HepG2 (cell line): ENCODE measurements at regions not wholly inside any gene's neighbourhood (a gene's known extent, or its start where the extent isn't known, plus 50 kb on each side); places are given as distances from the start of the nearest gene placed in this dataset.

Source experiments
- ATAC-seq: fragments of 200-7000 bp; cut with Tn5 transposase; 3 replicates; pipeline ENCODE4 v1.9.1; 2020; ENCODE audit warnings: mild to moderate bottlenecking, moderate library complexity
- BruUV-seq: library from RNA; stranded (reverse); fragments of 400-500 nt; replicated peaks from 2 replicates; lab custom pipeline; 2021; lab: Mats Ljungman, UMichigan
- CTCF ChIA-PET: fragments of 300-600 bp; formaldehyde crosslinking; extraction: SDS; loops from one replicate; lab custom pipeline; 2021; ENCODE audit warnings: low total read pairs, inconsistent platforms, low intra/inter-chr PET ratio; lab: Yijun Ruan, JAX
- POLR2A ChIA-PET: fragments of 350-600 bp; sonication (Branson Sonifier 250); formaldehyde crosslinking; loops from one replicate; lab custom pipeline; 2020; ENCODE audit warnings: antibody characterized with exemption, inconsistent platforms; lab: Yijun Ruan, JAX
- DNase-seq: peaks from one replicate; pipeline ENCODE4 v3.0.0-alpha.2; 2015; ENCODE audit warnings: low spot score
- FAIRE-seq: peaks from 3 replicates; lab custom pipeline; 2011; peaks lifted over from hg19 to GRCh38; lab: Jason Lieb, UNC
- H2AFZ ChIP-seq: one replicate; pipeline ENCODE4 v1.6.1; 2011; ENCODE audit warnings: low read length, inconsistent platforms
- H3K27ac ChIP-seq: fragments of 300-600 bp; 3 replicates; pipeline ENCODE4 v1.8.0; 2011; ENCODE audit warnings: mixed run types, mild to moderate bottlenecking, mixed read lengths, low read length, inconsistent platforms; ENCODE audit not compliant: insufficient read depth; ENCODE audit errors: extremely low read length
- H3K27me3 ChIP-seq, 2 experiments: fragments of 200-600 bp in 1 of 2; 2 replicates in 1 of 2; 3 replicates in 1 of 2; pipeline versions ENCODE4 v1.6.0 to v1.8.0; 2011; ENCODE audit warnings: low read length in 2 of 2, mild to moderate bottlenecking in 2 of 2, moderate library complexity in 2 of 2, inconsistent platforms in 1 of 2; ENCODE audit not compliant: insufficient read depth in 2 of 2, control insufficient read depth in 1 of 2
- H3K36me3 ChIP-seq, 2 experiments: fragments of 200-600 bp in 1 of 2; replicated peaks in 1 of 2; 2 replicates in 1 of 2; 3 replicates in 1 of 2; pipeline versions ENCODE4 v1.5.1 to v1.8.0; 2011; ENCODE audit warnings: low read length in 2 of 2, inconsistent platforms in 1 of 2; ENCODE audit not compliant: insufficient read depth in 2 of 2, control insufficient read depth in 1 of 2
- H3K4me1 ChIP-seq: 2 replicates; pipeline ENCODE4 v1.5.1; 2012; ENCODE audit warnings: low read length, inconsistent platforms; ENCODE audit not compliant: insufficient read depth
- H3K4me2 ChIP-seq: 2 replicates; pipeline ENCODE4 v1.6.0; 2011; ENCODE audit warnings: low read depth, low read length, inconsistent platforms
- H3K4me3 ChIP-seq, 3 experiments: fragments of 200-600 bp in 1 of 3; sonication (generic), shearing (Covaris generic) in 1 of 3; replicated peaks in 1 of 3; 2 replicates each; pipeline ENCODE4 v1.5.1; 2011 to 2016; ENCODE audit warnings: low read length in 3 of 3, inconsistent platforms in 2 of 3, low read depth in 2 of 3, mild to moderate bottlenecking in 2 of 3, control low read depth in 1 of 3, mixed read lengths in 1 of 3; ENCODE audit not compliant: insufficient read depth in 1 of 3
- H3K79me2 ChIP-seq: one replicate; pipeline ENCODE4 v1.6.1; 2011; ENCODE audit warnings: low read length, inconsistent platforms; ENCODE audit not compliant: insufficient read depth
- H3K9ac ChIP-seq: 2 replicates; pipeline ENCODE4 v1.6.0; 2011; ENCODE audit warnings: mild to moderate bottlenecking, low read depth, low read length, inconsistent platforms; ENCODE audit not compliant: insufficient read depth
- H3K9me3 ChIP-seq: 2 replicates; pipeline ENCODE4 v1.5.1; 2012; ENCODE audit warnings: mild to moderate bottlenecking, low read length
- H4K20me1 ChIP-seq: 2 replicates; pipeline ENCODE4 v1.6.0; 2011; ENCODE audit warnings: inconsistent platforms, mild to moderate bottlenecking, low read length, moderate library complexity; ENCODE audit not compliant: insufficient read depth
- MLLT10 ChIP-seq: sonication (generic); formaldehyde crosslinking; IDR thresholded peaks from 2 replicates; pipeline ENCODE4 v1.4.0; 2020; ENCODE audit warnings: missing genetic modification reagents
- ZNF318 ChIP-seq: sonication (generic); formaldehyde crosslinking; IDR thresholded peaks from 2 replicates; pipeline ENCODE4 v1.4.0; 2020; ENCODE audit warnings: mild to moderate bottlenecking, missing genetic modification reagents
- WGBS: methylation state at CpG from one replicate; pipeline ENCODE4 v1.1.6; 2017; ENCODE audit warnings: low lambda C conversion rate; 5-methylcytosine and 5-hydroxymethylcytosine counted together
- in situ Hi-C: cut with HindIII; loops from 2 replicates; pipeline ENCODE4 v1.10.0; 2017; ENCODE audit warnings: low pct_unique_long_range_greater_than_20kb; ENCODE audit not compliant: extremely low pct_ligation_motif_present
- intact Hi-C: fragments of 100-400 bp; cut with micrococcal nuclease; formaldehyde crosslinking; loops from one replicate; pipeline ENCODE4 v1.10.0; 2022; ENCODE audit not compliant: unreplicated experiment
- TF ChIP-seq, protein P1 (sequence below): IDR thresholded peaks from 2 replicates; pipeline ENCODE4 v1.4.0; 2020; ENCODE audit warnings: mild to moderate bottlenecking, missing genetic modification reagents

GRCh38 chr5:58275516-58275915, 184.4 kb downstream of the PLK2 start:
- H4K20me1 ChIP-seq = no peaks in the 10 kb centered on the region
- H3K27me3 ChIP-seq = no peaks in the 10 kb centered on the region
- no peak overlapping the region for H3K9ac ChIP-seq
- in situ Hi-C loops = no loop called here
- no peaks in the 10 kb centered on the region for H3K36me3 ChIP-seq
- no peak overlapping the region for H3K4me2 ChIP-seq
- DNase-seq (no peak), ATAC-seq (no peak), FAIRE-seq (no peak)
- H3K4me3 ChIP-seq = no peak overlapping the region
- no peaks in the 10 kb centered on the region for H3K79me2 ChIP-seq
- no peak overlapping the region for H3K27ac ChIP-seq
- BruUV-seq = no TSS peak
- H3K9me3 ChIP-seq = no peaks in the 10 kb centered on the region
- TF ChIP-seq MLLT10 (CRISPR knock-in tag) = no peak
- ChIA-PET CTCF (no interaction called here), POLR2A (no interaction called here)
- H2AFZ ChIP-seq = no peak overlapping the region
- WGBS = 0% methylated on average over 4 of the region's 4 CpGs
- intact Hi-C loops = no loop called here
- H3K4me1 ChIP-seq = no peaks in the 10 kb centered on the region

- intact Hi-C loops = no loop called here
- TF ChIP-seq, protein P1, sequence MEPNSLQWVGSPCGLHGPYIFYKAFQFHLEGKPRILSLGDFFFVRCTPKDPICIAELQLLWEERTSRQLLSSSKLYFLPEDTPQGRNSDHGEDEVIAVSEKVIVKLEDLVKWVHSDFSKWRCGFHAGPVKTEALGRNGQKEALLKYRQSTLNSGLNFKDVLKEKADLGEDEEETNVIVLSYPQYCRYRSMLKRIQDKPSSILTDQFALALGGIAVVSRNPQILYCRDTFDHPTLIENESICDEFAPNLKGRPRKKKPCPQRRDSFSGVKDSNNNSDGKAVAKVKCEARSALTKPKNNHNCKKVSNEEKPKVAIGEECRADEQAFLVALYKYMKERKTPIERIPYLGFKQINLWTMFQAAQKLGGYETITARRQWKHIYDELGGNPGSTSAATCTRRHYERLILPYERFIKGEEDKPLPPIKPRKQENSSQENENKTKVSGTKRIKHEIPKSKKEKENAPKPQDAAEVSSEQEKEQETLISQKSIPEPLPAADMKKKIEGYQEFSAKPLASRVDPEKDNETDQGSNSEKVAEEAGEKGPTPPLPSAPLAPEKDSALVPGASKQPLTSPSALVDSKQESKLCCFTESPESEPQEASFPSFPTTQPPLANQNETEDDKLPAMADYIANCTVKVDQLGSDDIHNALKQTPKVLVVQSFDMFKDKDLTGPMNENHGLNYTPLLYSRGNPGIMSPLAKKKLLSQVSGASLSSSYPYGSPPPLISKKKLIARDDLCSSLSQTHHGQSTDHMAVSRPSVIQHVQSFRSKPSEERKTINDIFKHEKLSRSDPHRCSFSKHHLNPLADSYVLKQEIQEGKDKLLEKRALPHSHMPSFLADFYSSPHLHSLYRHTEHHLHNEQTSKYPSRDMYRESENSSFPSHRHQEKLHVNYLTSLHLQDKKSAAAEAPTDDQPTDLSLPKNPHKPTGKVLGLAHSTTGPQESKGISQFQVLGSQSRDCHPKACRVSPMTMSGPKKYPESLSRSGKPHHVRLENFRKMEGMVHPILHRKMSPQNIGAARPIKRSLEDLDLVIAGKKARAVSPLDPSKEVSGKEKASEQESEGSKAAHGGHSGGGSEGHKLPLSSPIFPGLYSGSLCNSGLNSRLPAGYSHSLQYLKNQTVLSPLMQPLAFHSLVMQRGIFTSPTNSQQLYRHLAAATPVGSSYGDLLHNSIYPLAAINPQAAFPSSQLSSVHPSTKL (CRISPR knock-in tag) = no peak
- no peak for TF ChIP-seq ZNF318 (CRISPR knock-in tag)
These were observed 185.7 kb downstream of the PLK2 start for GRCh38 chr5:58274191-58274590.

More at GRCh38 chr5:58274191-58274590, 185.7 kb downstream of the PLK2 start:
- Histone ChIP-seq H3K36me3 (no peaks in the 10 kb centered on the region), H3K27ac (no peak overlapping the region), H4K20me1 (no peaks in the 10 kb centered on the region), H3K79me2 (no peaks in the 10 kb centered on the region), H3K4me3 (no peak overlapping the region), H3K27me3 (no peaks in the 10 kb centered on the region), H3K9me3 (no peaks in the 10 kb centered on the region), H3K4me1 (no peaks in the 10 kb centered on the region), H3K9ac (no peak overlapping the region), H2AFZ (no peak overlapping the region), H3K4me2 (no peak overlapping the region)
- POLR2A ChIA-PET = no interaction called here
- FAIRE-seq = no peak
- CTCF ChIA-PET = no interaction called here
- ATAC-seq = no peak
- in situ Hi-C loops = no loop called here
- DNase-seq = no peak
- BruUV-seq = no TSS peak
